Neutrophil (primary cell): ENCODE measurements at regions not wholly inside any gene's neighbourhood (a gene's known extent, or its start where the extent isn't known, plus 50 kb on each side); places are given as distances from the start of the nearest gene placed in this dataset.

Source experiments
- H3K27ac ChIP-seq: fragments of 200-600 bp; sonication (generic); 2 replicates; pipeline ENCODE4 v1.5.1; 2016; ENCODE audit warnings: mild to moderate bottlenecking, moderate library complexity
- H3K27me3 ChIP-seq: fragments of 200-600 bp; sonication (generic); 2 replicates; pipeline ENCODE4 v1.6.0; 2016; ENCODE audit warnings: mild to moderate bottlenecking
- H3K36me3 ChIP-seq: fragments of 200-600 bp; sonication (generic); 2 replicates; pipeline ENCODE4 v1.5.1; 2017
- H3K4me1 ChIP-seq, 2 experiments: fragments of 200-600 bp in 1 of 2; sonication (generic) in 1 of 2; 1 replicate in 1 of 2; 2 replicates in 1 of 2; pipeline versions ENCODE4 v1.5.1 to v1.6.1; 2013 to 2016; ENCODE audit warnings: low read depth in 1 of 2, low read length in 1 of 2, mild to moderate bottlenecking in 1 of 2, moderate library complexity in 1 of 2; ENCODE audit not compliant: control insufficient read depth in 1 of 2, insufficient read depth in 1 of 2
- H3K4me3 ChIP-seq, 2 experiments: fragments of 200-600 bp in 1 of 2; sonication (generic) in 1 of 2; 1 replicate in 1 of 2; 2 replicates in 1 of 2; pipeline ENCODE4 v1.5.1; 2013 to 2016; ENCODE audit warnings: low read depth in 1 of 2, low read length in 1 of 2, mild to moderate bottlenecking in 1 of 2, moderate library complexity in 1 of 2
- H3K9me3 ChIP-seq: fragments of 200-600 bp; sonication (generic); 2 replicates; pipeline ENCODE4 v1.5.1; 2016
- TF ChIP-seq, protein P1 (sequence below): fragments of 200-600 bp; sonication (generic); IDR thresholded peaks from 2 replicates; pipeline ENCODE4 v1.5.1; 2016; ENCODE audit warnings: antibody characterized with exemption

DNA sequence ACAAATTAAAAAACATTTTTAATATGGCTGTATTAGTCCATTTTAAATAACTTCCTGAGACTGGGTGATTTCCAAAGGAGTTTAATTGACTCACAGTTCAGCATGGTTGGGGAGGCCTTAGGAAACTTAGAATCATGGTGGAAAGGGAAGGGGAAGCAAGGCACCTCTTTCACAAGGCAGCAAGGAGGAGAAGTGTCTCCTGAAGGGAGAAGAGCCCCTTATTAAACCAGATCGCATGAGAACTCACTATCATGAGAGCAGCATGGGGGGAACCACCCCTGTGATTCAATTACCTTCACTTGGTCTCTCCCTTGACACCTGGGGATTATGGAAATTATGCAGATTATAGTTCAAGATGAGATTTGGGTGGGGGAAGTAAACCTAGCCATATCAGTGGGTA is 488.6 kb downstream of the ETS1 start:
- Histone ChIP-seq H3K4me3 (no peak overlapping the region), H3K27me3 (no peaks in the 10 kb centered on the region), H3K9me3 (no peaks in the 10 kb centered on the region), H3K36me3 (no peaks in the 10 kb centered on the region), H3K27ac (no peak overlapping the region), H3K4me1 (peaks cover 0 to 5% of the 10 kb centered on the region in 2 experiments)
- TF ChIP-seq, protein P1, sequence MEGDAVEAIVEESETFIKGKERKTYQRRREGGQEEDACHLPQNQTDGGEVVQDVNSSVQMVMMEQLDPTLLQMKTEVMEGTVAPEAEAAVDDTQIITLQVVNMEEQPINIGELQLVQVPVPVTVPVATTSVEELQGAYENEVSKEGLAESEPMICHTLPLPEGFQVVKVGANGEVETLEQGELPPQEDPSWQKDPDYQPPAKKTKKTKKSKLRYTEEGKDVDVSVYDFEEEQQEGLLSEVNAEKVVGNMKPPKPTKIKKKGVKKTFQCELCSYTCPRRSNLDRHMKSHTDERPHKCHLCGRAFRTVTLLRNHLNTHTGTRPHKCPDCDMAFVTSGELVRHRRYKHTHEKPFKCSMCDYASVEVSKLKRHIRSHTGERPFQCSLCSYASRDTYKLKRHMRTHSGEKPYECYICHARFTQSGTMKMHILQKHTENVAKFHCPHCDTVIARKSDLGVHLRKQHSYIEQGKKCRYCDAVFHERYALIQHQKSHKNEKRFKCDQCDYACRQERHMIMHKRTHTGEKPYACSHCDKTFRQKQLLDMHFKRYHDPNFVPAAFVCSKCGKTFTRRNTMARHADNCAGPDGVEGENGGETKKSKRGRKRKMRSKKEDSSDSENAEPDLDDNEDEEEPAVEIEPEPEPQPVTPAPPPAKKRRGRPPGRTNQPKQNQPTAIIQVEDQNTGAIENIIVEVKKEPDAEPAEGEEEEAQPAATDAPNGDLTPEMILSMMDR: no peak

DNA sequence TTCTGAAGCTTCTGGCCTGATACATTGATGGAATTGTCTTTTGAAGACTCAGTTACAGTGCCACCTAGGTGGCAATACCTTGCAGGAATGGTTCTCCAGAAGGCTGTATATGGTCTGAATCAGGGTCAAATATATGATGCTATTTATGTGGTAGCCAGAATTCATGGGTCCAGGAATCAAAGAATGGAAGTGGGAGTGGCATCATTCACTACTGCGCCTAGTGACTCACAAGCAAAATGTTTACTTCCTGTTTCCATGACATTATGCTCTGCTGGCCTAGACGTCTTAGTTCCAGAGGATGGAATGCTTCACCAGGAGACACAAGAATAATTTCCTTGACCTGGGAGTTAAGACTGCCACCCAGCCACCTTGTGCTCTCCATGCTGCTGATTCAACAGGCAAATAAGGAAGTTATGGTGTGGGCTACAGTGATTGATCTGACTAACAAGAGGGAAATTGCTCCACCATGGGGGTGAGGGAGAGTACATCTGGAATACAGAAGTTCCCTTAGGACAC is 491.8 kb downstream of the ETS1 start:
- no peak overlapping the region for H3K27ac ChIP-seq
- H3K27me3 ChIP-seq: no peaks in the 10 kb centered on the region
- TF ChIP-seq, protein P1: no peak
- peaks cover 0 to 5% of the 10 kb centered on the region in 2 experiments for H3K4me1 ChIP-seq
- no peak overlapping the region for H3K4me3 ChIP-seq
- H3K9me3 ChIP-seq: no peaks in the 10 kb centered on the region
- H3K36me3 ChIP-seq: no peaks in the 10 kb centered on the region

DNA sequence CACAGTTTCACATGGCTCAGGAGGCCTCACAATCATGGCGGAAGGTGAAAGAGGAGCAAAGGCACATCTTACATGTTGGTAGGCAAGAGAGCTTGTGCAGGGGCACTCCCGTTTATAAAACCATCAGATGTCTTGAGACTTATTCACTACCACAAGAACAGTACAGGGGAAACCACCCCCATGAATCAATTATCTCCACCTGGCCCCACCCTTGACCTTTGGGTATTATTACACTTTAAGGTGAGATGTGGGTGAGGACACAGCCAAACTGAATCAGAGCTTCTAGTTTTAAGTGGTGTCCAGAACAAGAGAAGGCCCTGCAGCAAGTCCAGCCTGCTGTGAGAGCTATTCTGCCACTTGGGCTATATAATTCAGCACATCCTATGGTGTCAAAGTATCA is 493.7 kb downstream of the ETS1 start:
- Histone ChIP-seq H3K36me3 (no peaks in the 10 kb centered on the region), H3K4me3 (no peak overlapping the region), H3K4me1 (peaks cover 0 to 1% of the 10 kb centered on the region in 2 experiments), H3K9me3 (no peaks in the 10 kb centered on the region), H3K27ac (no peak overlapping the region), H3K27me3 (no peaks in the 10 kb centered on the region)
- TF ChIP-seq, protein P1: no peak

DNA sequence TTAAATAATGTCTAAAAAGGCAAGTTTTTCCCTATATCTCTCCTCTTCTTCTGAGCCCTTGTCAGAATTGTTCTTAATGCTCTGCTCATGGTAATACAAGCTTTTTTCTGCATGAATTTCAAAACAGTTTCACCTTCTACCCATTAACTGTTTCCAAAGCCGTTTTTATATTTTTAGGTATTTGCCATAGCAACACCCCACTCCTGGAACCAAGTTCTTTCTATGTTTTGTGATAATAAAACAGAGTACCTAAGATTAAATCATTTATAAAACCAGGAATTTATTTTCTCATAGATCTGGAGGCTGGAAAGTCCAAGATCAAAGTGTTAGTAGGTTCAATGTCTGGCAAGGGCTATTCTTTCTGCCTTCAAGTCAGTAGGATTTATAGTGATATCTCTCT is 497.4 kb downstream of the ETS1 start:
- TF ChIP-seq, protein P1: no peak
- Histone ChIP-seq H3K4me3 (no peak overlapping the region), H3K4me1 (no peaks in the 10 kb centered on the region), H3K36me3 (no peaks in the 10 kb centered on the region), H3K27me3 (no peaks in the 10 kb centered on the region), H3K9me3 (no peaks in the 10 kb centered on the region), H3K27ac (no peak overlapping the region)

DNA sequence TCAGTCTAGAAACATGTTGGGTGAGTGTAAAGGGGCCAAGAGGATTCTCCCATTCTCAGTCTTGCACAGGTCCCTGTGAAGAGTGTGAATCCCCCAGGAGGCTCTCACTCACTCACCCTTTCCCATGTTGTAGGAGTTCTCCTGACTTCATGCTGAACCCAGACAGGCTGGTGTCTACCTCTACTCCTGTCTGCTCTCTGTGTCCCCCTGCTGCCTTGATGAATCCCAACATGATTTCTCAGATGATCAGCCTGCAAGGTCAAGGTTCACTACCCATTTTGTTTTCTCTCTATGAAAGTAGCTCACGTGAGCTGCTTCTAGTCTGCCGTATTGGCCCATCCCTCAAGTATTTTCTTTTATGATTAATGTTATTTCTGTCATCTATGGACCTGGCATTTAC is 500.6 kb downstream of the ETS1 start:
- no peaks in the 10 kb centered on the region for H3K27me3 ChIP-seq
- H3K27ac ChIP-seq: no peak overlapping the region
- H3K4me1 ChIP-seq: no peaks in the 10 kb centered on the region
- TF ChIP-seq, protein P1: no peak
- no peaks in the 10 kb centered on the region for H3K9me3 ChIP-seq
- no peak overlapping the region for H3K4me3 ChIP-seq
- H3K36me3 ChIP-seq: no peaks in the 10 kb centered on the region

DNA sequence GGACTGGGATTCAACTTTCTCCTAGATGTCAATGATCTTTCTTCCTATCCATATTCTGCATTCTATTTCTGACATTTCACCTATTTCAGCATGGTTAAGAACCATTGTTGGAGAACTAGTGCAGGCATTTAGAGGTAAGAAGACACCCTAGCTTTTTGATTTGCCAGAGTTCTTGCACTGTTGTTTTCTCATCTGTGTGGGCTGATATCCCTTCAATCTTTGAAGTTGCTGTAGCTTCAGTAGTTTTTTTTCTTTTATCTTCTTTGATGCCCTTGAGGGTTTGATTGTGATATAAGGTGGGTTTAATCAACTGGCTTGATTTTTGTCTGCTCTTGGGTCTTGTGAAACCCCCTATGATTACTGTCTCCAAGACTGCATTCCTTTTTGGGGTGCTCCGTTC is 502.1 kb downstream of the ETS1 start:
- TF ChIP-seq, protein P1: no peak
- H3K27me3 ChIP-seq: no peaks in the 10 kb centered on the region
- H3K4me3 ChIP-seq: no peak overlapping the region
- H3K36me3 ChIP-seq: no peaks in the 10 kb centered on the region
- H3K4me1 ChIP-seq: no peaks in the 10 kb centered on the region
- H3K27ac ChIP-seq: no peak overlapping the region
- H3K9me3 ChIP-seq: no peaks in the 10 kb centered on the region
